ENCODE measurements at regions not wholly inside any gene's neighbourhood (a gene's known extent, or its start where the extent isn't known, plus 50 kb on each side); places are given as distances from the start of the nearest gene placed in this dataset.

DNA sequence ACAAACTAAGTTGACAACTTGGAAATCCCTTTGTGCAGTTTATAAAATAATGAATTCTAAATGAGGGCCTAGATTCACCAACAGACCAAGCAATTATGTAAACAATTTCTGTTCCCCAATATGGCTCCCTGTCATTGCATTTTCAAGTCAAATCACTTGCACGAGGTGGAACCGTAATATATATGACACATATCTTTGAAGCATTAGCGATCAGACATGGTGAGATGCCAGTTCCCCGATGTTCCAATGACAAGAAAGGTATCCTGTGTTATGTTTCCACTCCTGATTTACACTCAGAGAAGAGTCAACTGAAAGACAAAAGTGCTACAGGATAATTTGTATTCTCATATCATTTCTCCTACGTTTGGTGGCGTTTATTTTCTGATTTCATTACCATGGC is 108.5 kb upstream of the TDRD3 start:
- intact Hi-C loops (cut with DNase I) = no loop called here
- Histone ChIP-seq H3K4me1 (replicated peaks) (no peaks in the 10 kb centered on the region), H3K4me3 (no peak overlapping the region), H3K27ac (no peak overlapping the region), H3K9me3 (no peaks in the 10 kb centered on the region), H3K27me3 (replicated peaks; ENCODE audit: insufficient read depth) (no peaks in the 10 kb centered on the region), H3K36me3 (no peaks in the 10 kb centered on the region)
- no peak for DNase-seq (ENCODE audit: low spot score)
- 66% methylated on average over 6 of the region's 6 CpGs for WGBS
- TF ChIP-seq CTCF (IDR thresholded peaks at IDR 0.05) (no peak), POLR2AphosphoS5 (IDR thresholded peaks at IDR 0.05) (no peak), POLR2A (IDR thresholded peaks at IDR 0.05) (no peak)

DNA sequence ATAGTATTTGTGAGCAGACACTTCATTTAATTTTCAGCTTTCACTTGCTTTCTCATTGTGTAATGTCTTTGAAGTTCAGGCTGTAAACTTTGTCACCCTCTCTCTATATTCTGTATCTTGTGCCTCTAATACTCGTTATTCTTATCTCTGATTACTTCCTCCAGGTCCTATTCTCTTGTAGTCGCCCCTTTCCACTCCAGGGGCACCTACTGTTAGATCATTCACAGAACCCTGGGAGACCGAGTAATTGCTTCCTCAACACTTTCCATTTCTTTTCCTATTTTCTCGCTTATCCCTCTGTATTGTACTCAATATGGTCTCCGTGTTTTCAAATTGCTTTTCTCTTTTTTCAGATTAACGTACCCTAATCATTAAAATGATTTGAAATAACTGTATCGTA is 93.9 kb upstream of the TDRD3 start:
- 59% methylated on average over 7 of the region's 7 CpGs for WGBS
- Histone ChIP-seq H3K4me3 (no peak overlapping the region), H3K9me3 (no peaks in the 10 kb centered on the region), H3K36me3 (no peaks in the 10 kb centered on the region), H3K4me1 (replicated peaks) (no peaks in the 10 kb centered on the region), H3K27me3 (replicated peaks; ENCODE audit: insufficient read depth) (no peaks in the 10 kb centered on the region), H3K27ac (no peak overlapping the region)
- no peak for DNase-seq (ENCODE audit: low spot score)
- intact Hi-C loops (cut with DNase I) = no loop called here
- TF ChIP-seq POLR2AphosphoS5 (IDR thresholded peaks at IDR 0.05) = no peak
- no peak for TF ChIP-seq POLR2A (IDR thresholded peaks at IDR 0.05)
- TF ChIP-seq CTCF (IDR thresholded peaks at IDR 0.05) = no peak

DNA sequence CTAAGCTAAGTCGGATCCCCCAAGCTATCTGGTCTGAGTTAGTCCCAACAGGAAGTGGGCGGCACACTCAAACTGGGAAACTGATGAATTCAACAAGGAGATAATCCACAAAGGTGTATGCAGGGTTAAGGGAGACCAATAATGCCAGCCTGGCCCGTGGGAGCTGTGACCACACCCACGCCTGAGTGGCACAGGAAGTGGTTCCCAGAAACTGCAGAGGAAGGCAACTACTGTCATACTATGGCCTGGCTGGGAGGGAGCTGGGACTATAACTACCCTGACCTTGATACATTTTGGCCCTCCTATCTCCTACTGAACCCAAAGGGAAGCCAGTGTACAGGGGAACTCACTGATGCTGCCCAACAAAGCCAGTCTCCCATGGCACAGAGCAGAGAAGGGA is 85.5 kb upstream of the TDRD3 start:
- H3K27me3 ChIP-seq (replicated peaks; ENCODE audit: insufficient read depth) = no peaks in the 10 kb centered on the region
- TF ChIP-seq POLR2A (IDR thresholded peaks at IDR 0.05) (no peak), CTCF (IDR thresholded peaks at IDR 0.05) (no peak)
- no peaks in the 10 kb centered on the region for H3K9me3 ChIP-seq
- no peak overlapping the region for H3K4me3 ChIP-seq
- DNase-seq (ENCODE audit: low spot score) = no peak
- intact Hi-C loops (cut with DNase I) = no loop called here
- no peaks in the 10 kb centered on the region for H3K36me3 ChIP-seq
- H3K4me1 ChIP-seq (replicated peaks) = no peaks in the 10 kb centered on the region
- 74% methylated on average over 4 of the region's 4 CpGs for WGBS
- no peak overlapping the region for H3K27ac ChIP-seq

DNA sequence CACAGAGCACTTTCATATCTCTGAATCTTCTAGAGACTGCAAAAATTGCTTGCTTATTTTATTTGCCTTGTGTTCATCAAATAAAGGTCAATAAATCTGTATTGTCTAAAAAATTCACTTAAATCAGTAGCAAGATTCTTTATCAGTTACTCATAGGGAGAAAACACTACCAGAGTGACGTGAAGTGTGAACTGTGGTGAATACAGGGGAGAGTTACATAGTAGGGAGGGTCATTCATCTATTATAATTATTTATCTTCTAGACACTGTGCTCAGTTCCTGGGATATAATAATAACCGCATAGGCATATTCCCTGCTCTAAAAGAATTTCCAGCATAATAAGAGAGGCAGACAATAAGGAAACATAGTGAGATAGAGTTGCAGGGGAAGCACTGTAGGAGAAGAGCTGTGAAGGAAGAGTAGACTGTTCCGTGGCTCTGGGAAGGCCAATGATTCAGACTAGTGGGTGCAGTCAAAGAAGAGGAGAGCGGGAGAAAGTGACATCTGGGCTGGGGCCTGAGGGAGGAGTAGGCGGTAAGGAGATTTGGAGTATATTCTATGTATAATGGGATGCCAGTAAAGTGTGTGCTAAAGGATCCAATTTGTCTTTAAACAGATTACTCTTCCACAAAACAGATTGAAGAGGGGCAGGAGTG is 84.0 kb upstream of the TDRD3 start:
- Histone ChIP-seq H3K27me3 (replicated peaks; ENCODE audit: insufficient read depth) (no peaks in the 10 kb centered on the region), H3K27ac (no peak overlapping the region), H3K36me3 (no peaks in the 10 kb centered on the region), H3K4me1 (replicated peaks) (no peaks in the 10 kb centered on the region), H3K4me3 (no peak overlapping the region), H3K9me3 (no peaks in the 10 kb centered on the region)
- DNase-seq (ENCODE audit: low spot score) = no peak
- intact Hi-C loops (cut with DNase I) = no loop called here
- WGBS = 71% methylated on average over 5 of the region's 5 CpGs
- no peak for TF ChIP-seq POLR2A (IDR thresholded peaks at IDR 0.05)
- no peak for TF ChIP-seq POLR2AphosphoS5 (IDR thresholded peaks at IDR 0.05)
- TF ChIP-seq CTCF (IDR thresholded peaks at IDR 0.05) = no peak

DNA sequence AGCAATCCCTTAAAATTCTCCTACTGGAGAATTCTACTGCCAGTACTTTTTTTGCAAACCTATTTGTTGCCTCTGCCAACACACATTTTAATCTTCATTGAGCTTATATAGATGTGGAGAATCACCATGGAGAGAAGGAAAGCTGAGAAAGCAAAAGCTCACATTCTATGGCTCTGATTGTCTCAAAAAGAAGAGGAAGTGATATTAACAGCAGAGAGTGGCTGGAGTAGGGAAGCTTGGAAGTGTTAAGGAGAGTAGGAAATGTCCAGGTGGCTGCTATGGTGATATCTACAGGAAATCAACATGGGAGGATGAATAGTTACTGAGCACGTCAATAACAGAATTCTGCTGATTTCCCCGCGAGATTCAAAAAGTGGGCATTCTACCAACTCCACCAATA is 78.8 kb upstream of the TDRD3 start:
- Histone ChIP-seq H3K4me3 (no peak overlapping the region), H3K4me1 (replicated peaks) (no peaks in the 10 kb centered on the region), H3K27ac (no peak overlapping the region), H3K9me3 (no peaks in the 10 kb centered on the region), H3K36me3 (no peaks in the 10 kb centered on the region), H3K27me3 (replicated peaks; ENCODE audit: insufficient read depth) (no peaks in the 10 kb centered on the region)
- WGBS = 71% methylated on average over 3 of the region's 3 CpGs
- no peak for DNase-seq (ENCODE audit: low spot score)
- intact Hi-C loops (cut with DNase I) = no loop called here
- TF ChIP-seq POLR2AphosphoS5 (IDR thresholded peaks at IDR 0.05) (no peak), CTCF (IDR thresholded peaks at IDR 0.05) (no peak), POLR2A (IDR thresholded peaks at IDR 0.05) (no peak)

Measured in prostate gland (tissue), 2 donors.